Testis (tissue), 2 donors: ENCODE measurements at regions not wholly inside any gene's neighbourhood (a gene's known extent, or its start where the extent isn't known, plus 50 kb on each side); places are given as distances from the start of the nearest gene placed in this dataset.

Source experiments
- DNase-seq: peaks from one replicate; pipeline ENCODE4 v3.0.0-alpha.2; 2019
- H3K27ac ChIP-seq, 2 donors: fragments of 200-600 bp; sonication (generic); one replicate each; pipeline ENCODE4 v1.5.1; 2019
- H3K27me3 ChIP-seq: fragments of 200-600 bp; sonication (generic); one replicate; pipeline ENCODE4 v1.5.1; 2019
- H3K36me3 ChIP-seq: fragments of 200-600 bp; sonication (generic); one replicate; pipeline ENCODE4 v1.5.1; 2017; ENCODE audit warnings: low read depth; ENCODE audit errors: missing control alignments
- H3K4me1 ChIP-seq: fragments of 200-600 bp; sonication (generic); one replicate; pipeline ENCODE4 v1.5.1; 2019
- H3K4me3 ChIP-seq, 2 donors: fragments of 200-600 bp; sonication (generic); one replicate each; pipeline ENCODE4 v1.5.1; 2017 to 2019
- H3K9me3 ChIP-seq: fragments of 200-600 bp; sonication (generic); one replicate; pipeline ENCODE4 v1.5.1; 2017
- POLR2A ChIP-seq: fragments of 450-650 bp; IDR thresholded peaks from one replicate; pipeline ENCODE4 v1.6.1; 2017; ENCODE audit warnings: antibody characterized with exemption, mild to moderate bottlenecking, moderate library complexity
- WGBS, 2 donors: methylation state at CpG; one replicate each; pipeline ENCODE4 v1.1.5; 2018; 5-methylcytosine and 5-hydroxymethylcytosine counted together
- intact Hi-C: fragments of 100-400 bp; cut with DNase I; formaldehyde crosslinking; loops from one replicate; pipeline ENCODE4 v1.15.1; 2023; ENCODE audit warnings: low total_unique reads
- TF ChIP-seq, protein P1 (sequence below), 3 experiments: fragments of 450-650 bp in 2 of 3; fragments of 200-600 bp in 1 of 3; sonication (generic) in 1 of 3; IDR thresholded peaks; one replicate each; pipeline ENCODE4 v1.5.1; 2016 to 2019; ENCODE audit warnings: antibody characterized with exemption in 3 of 3, mild to moderate bottlenecking in 2 of 3, moderate library complexity in 1 of 3

DNA sequence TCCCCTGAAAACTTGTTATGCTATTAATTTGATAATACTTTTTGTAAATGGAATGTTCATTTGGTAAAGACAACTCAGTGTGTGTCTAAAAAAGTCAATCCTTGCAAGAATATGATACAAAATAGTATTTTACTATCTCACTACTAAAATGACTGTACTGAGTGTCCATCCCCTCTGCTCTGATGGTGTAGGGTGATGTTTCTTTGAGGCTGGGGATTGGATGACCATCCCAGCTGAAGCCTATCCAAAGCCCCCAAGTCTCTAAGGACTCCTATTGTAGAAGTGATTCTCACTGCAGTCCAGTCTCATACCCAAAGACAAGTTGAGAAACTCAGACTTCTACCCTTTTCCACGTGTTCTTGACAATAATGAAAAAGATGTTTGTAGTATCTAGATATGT lies 1128.4 kb downstream of the BCL11B start:
- no peaks in the 10 kb centered on the region for H3K36me3 ChIP-seq
- H3K27ac ChIP-seq: no peak overlapping the region
- intact Hi-C loops: no loop called here
- DNase-seq: no peak
- H3K4me1 ChIP-seq: no peaks in the 10 kb centered on the region
- H3K27me3 ChIP-seq: no peaks in the 10 kb centered on the region
- H3K4me3 ChIP-seq: no peak overlapping the region
- H3K9me3 ChIP-seq: no peaks in the 10 kb centered on the region
- WGBS, 2 donors: 74 to 88% methylated on average over 1 of the region's 1 CpG
- TF ChIP-seq, protein P1, sequence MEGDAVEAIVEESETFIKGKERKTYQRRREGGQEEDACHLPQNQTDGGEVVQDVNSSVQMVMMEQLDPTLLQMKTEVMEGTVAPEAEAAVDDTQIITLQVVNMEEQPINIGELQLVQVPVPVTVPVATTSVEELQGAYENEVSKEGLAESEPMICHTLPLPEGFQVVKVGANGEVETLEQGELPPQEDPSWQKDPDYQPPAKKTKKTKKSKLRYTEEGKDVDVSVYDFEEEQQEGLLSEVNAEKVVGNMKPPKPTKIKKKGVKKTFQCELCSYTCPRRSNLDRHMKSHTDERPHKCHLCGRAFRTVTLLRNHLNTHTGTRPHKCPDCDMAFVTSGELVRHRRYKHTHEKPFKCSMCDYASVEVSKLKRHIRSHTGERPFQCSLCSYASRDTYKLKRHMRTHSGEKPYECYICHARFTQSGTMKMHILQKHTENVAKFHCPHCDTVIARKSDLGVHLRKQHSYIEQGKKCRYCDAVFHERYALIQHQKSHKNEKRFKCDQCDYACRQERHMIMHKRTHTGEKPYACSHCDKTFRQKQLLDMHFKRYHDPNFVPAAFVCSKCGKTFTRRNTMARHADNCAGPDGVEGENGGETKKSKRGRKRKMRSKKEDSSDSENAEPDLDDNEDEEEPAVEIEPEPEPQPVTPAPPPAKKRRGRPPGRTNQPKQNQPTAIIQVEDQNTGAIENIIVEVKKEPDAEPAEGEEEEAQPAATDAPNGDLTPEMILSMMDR (IDR thresholded peaks at IDR 0.05): no peak
- TF ChIP-seq POLR2A: no peak

DNA sequence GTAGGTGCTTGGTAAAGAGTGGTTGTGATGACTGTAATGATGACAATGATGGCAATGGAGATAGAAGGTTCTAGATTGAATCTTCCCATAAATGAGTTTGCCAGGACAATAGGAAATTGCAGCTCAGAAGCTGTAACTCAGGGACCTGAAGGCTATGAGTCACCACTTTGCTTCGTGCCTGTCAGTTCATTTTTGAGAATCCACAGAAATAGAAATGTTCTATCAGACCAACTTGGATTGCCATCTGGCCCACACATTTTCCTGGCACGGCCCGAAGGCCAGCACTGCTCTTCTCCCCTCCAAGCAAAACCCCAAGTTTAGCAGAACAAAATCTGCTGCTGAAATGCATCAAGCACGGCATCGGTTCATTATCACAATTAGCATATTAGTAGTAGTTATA lies 1127.0 kb downstream of the BCL11B start:
- 91 to 93% methylated on average over 5 of the region's 5 CpGs for WGBS, 2 donors
- Histone ChIP-seq H3K9me3 (no peaks in the 10 kb centered on the region), H3K27me3 (no peaks in the 10 kb centered on the region), H3K36me3 (no peaks in the 10 kb centered on the region), H3K4me3 (no peak overlapping the region), H3K4me1 (no peaks in the 10 kb centered on the region), H3K27ac (no peak overlapping the region)
- DNase-seq: no peak
- no peak for TF ChIP-seq POLR2A
- TF ChIP-seq, protein P1 (IDR thresholded peaks at IDR 0.05): no peak
- intact Hi-C loops: no loop called here

DNA sequence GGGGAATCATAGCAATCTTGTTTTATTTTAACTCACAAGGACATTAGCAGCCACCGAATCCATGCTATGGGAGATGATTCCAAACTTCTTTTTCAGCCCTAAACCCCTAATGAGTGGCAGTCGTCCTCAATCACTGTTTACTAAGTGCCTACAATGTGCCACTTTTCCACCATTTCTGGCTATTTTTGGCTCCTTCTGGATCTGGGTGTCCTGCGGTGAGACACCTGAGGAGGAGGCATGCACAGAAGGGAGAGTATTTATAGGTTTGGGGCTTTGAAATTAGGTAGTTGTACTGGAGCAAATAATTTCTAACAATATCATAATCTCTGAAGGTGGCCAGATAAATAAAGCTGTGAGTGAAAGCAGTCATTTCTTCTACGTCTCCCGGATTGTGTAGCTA lies 1125.6 kb downstream of the BCL11B start:
- no peak overlapping the region for H3K4me3 ChIP-seq
- WGBS, 2 donors: 80 to 83% methylated on average over 5 of the region's 5 CpGs
- H3K27ac ChIP-seq: no peak overlapping the region
- DNase-seq: no peak
- no peaks in the 10 kb centered on the region for H3K4me1 ChIP-seq
- no peaks in the 10 kb centered on the region for H3K36me3 ChIP-seq
- H3K9me3 ChIP-seq: no peaks in the 10 kb centered on the region
- H3K27me3 ChIP-seq: no peaks in the 10 kb centered on the region
- no peak for TF ChIP-seq POLR2A
- TF ChIP-seq, protein P1 (IDR thresholded peaks at IDR 0.05): no peak
- intact Hi-C loops: no loop called here

DNA sequence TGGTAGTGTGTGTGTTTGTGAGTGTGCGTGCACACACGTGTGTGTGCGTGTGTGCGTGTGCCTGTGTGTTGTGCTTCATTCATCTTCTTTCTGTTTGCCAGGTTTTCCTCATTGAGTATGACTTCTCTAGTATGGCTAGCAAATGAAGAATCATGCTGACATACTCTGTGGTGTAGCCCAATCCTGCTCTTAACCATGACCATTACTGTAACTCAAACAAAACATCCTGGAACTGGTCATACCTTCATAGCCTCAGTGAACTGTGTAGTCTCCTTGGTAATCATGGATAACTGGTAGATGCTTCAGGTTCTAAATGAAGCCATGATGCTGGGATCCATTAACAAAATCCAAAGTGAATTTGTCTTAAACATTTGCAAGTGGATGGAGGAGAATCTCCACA lies 1117.7 kb downstream of the BCL11B start:
- 93 to 98% methylated on average over 4 of the region's 4 CpGs for WGBS, 2 donors
- intact Hi-C loops: no loop called here
- no peaks in the 10 kb centered on the region for H3K9me3 ChIP-seq
- H3K4me1 ChIP-seq: no peaks in the 10 kb centered on the region
- no peak overlapping the region for H3K27ac ChIP-seq
- no peak for DNase-seq
- H3K36me3 ChIP-seq: no peaks in the 10 kb centered on the region
- no peak overlapping the region for H3K4me3 ChIP-seq
- H3K27me3 ChIP-seq: no peaks in the 10 kb centered on the region
- no peak for TF ChIP-seq POLR2A
- TF ChIP-seq, protein P1 (IDR thresholded peaks at IDR 0.05): no peak

DNA sequence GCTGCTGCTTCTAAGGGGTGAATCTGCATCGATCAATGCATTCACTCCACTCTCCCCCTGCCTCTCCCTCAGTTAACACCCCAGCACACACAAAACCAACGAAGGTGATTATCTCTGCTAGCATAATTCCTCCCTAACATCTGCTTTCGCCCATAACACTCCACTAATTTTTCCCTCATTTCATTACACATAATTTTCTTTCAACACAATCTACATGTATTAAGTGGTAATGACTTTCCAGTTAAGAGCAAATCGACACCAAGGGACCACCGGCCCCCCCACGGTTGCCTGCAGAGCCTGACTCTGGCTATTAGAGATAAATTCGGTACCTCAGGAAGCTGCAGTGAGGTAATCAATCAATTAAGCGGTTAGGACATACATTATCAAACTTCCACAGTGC lies 1115.6 kb downstream of the BCL11B start:
- 47 to 53% methylated on average over 8 of the region's 8 CpGs for WGBS, 2 donors
- TF ChIP-seq POLR2A: no peak
- TF ChIP-seq, protein P1 (IDR thresholded peaks at IDR 0.05): no peak
- no peak for DNase-seq
- H3K4me1 ChIP-seq: no peaks in the 10 kb centered on the region
- no peak overlapping the region for H3K27ac ChIP-seq
- no peak overlapping the region for H3K4me3 ChIP-seq
- H3K9me3 ChIP-seq: no peaks in the 10 kb centered on the region
- H3K27me3 ChIP-seq: no peaks in the 10 kb centered on the region
- no peaks in the 10 kb centered on the region for H3K36me3 ChIP-seq
- intact Hi-C loops: no loop called here
